ENCODE measurements at regions not wholly inside any gene's neighbourhood (a gene's known extent, or its start where the extent isn't known, plus 50 kb on each side); places are given as distances from the start of the nearest gene placed in this dataset.

DNA sequence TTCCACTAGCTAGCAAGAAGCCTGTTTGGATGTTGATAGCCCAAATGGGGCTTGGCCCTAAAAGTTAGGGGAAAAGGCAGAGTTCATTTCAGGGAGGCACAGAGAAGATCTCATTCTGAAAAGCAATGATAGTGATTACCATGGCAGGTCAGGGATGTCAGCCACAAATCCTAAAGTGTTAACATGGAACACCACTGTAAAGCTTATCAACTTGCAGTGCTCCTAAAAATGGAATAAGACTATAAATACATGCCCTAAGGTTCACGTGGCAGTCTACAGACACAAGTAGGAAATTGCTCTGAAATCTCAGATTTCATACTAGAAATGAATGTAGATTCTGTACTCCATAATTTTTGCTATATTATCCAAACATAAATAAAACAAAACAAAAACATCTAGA lies 280.0 kb upstream of the E2F7 start:
- no peaks in the 10 kb centered on the region for H3K4me1 ChIP-seq (replicated peaks; ENCODE audit: insufficient read depth)
- no peak for DNase-seq
- no peaks in the 10 kb centered on the region for H3K79me2 ChIP-seq (ENCODE audit: low read depth)
- no peaks in the 10 kb centered on the region for H4K20me1 ChIP-seq (ENCODE audit: insufficient read depth)
- H3K9me3 ChIP-seq (ENCODE audit: insufficient read depth, low read depth), result no peaks in the 10 kb centered on the region
- no peak overlapping the region for H3K4me2 ChIP-seq
- no peaks in the 10 kb centered on the region for H3K27me3 ChIP-seq (ENCODE audit: insufficient read depth, low read depth)
- CTCF ChIA-PET, result no interaction called here
- no peak overlapping the region for H3K4me3 ChIP-seq
- no peaks in the 10 kb centered on the region for H3K36me3 ChIP-seq (ENCODE audit: low read depth)
- TF ChIP-seq EZH2 (IDR thresholded peaks at IDR 0.05; ENCODE audit: low read depth), result no peak
- TF ChIP-seq, protein P1, sequence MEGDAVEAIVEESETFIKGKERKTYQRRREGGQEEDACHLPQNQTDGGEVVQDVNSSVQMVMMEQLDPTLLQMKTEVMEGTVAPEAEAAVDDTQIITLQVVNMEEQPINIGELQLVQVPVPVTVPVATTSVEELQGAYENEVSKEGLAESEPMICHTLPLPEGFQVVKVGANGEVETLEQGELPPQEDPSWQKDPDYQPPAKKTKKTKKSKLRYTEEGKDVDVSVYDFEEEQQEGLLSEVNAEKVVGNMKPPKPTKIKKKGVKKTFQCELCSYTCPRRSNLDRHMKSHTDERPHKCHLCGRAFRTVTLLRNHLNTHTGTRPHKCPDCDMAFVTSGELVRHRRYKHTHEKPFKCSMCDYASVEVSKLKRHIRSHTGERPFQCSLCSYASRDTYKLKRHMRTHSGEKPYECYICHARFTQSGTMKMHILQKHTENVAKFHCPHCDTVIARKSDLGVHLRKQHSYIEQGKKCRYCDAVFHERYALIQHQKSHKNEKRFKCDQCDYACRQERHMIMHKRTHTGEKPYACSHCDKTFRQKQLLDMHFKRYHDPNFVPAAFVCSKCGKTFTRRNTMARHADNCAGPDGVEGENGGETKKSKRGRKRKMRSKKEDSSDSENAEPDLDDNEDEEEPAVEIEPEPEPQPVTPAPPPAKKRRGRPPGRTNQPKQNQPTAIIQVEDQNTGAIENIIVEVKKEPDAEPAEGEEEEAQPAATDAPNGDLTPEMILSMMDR (conservative IDR thresholded peaks at IDR 0.05), result no peak
- H2AFZ ChIP-seq, result no peak overlapping the region
- BruUV-seq (replicated peaks), result no TSS peak
- intact Hi-C loops (cut with micrococcal nuclease; ENCODE audit: unreplicated experiment), result no loop called here
- H3K9me2 ChIP-seq (ENCODE audit: insufficient read depth), result no peaks in the 10 kb centered on the region
- POLR2A ChIA-PET (ENCODE audit: unreplicated experiment), result no interaction called here
- no peaks in the 10 kb centered on the region for H3F3A ChIP-seq (ENCODE audit: insufficient read depth, low read depth)
- no peak overlapping the region for H3K27ac ChIP-seq

DNA sequence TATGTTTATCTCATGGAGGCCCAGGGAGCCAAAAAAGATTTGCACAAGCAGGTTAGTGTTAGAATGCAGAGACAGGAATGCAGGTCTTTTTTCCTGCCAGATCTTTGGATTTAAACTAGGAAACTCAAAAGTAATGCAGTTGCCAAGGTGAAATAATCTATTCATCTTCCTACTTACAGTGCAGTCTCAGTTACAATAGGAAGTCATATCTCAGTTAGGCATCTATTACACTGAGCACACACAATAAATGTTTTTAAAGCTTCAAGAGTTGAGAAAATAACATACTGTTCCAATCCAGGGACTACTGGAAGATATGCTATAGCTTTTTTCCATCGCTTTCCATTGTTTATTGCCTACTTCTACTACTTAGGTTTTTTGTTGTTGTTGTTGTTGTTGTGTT lies 279.3 kb upstream of the E2F7 start:
- CTCF ChIA-PET, result no interaction called here
- H3K27ac ChIP-seq, result no peak overlapping the region
- H3K4me1 ChIP-seq (replicated peaks; ENCODE audit: insufficient read depth), result no peaks in the 10 kb centered on the region
- BruUV-seq (replicated peaks), result no TSS peak
- no peaks in the 10 kb centered on the region for H3K9me3 ChIP-seq (ENCODE audit: insufficient read depth, low read depth)
- H3F3A ChIP-seq (ENCODE audit: insufficient read depth, low read depth), result no peaks in the 10 kb centered on the region
- no peaks in the 10 kb centered on the region for H3K9me2 ChIP-seq (ENCODE audit: insufficient read depth)
- no peaks in the 10 kb centered on the region for H3K27me3 ChIP-seq (ENCODE audit: insufficient read depth, low read depth)
- H3K4me2 ChIP-seq, result no peak overlapping the region
- no peak overlapping the region for H3K4me3 ChIP-seq
- no peaks in the 10 kb centered on the region for H3K36me3 ChIP-seq (ENCODE audit: low read depth)
- H4K20me1 ChIP-seq (ENCODE audit: insufficient read depth), result no peaks in the 10 kb centered on the region
- intact Hi-C loops (cut with micrococcal nuclease; ENCODE audit: unreplicated experiment), result no loop called here
- no peak overlapping the region for H2AFZ ChIP-seq
- POLR2A ChIA-PET (ENCODE audit: unreplicated experiment), result no interaction called here
- no peaks in the 10 kb centered on the region for H3K79me2 ChIP-seq (ENCODE audit: low read depth)
- DNase-seq, result no peak
- TF ChIP-seq, protein P1 (conservative IDR thresholded peaks at IDR 0.05), result no peak
- TF ChIP-seq EZH2 (IDR thresholded peaks at IDR 0.05; ENCODE audit: low read depth), result no peak

DNA sequence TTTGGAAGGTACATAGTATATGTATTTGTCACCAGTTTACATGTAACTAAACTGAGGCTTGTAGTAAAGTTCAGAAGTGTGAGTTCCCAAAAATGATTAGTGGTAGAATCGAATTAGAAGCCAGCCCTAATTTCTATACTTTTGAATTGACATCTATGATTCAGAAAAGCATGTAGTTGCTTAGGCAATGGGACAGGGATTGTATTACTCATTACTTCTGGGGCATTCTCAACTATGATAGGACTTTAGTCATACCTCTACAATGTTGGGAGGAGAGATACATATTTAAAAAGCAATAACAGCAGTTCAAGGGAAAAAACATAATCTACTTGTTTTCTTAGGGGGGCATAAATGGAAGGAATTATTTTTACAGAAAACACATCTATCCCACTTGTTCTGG lies 277.9 kb upstream of the E2F7 start:
- intact Hi-C loops (cut with micrococcal nuclease; ENCODE audit: unreplicated experiment), result no loop called here
- ChIA-PET CTCF (no interaction called here), POLR2A (ENCODE audit: unreplicated experiment) (no interaction called here)
- no peaks in the 10 kb centered on the region for H3K9me2 ChIP-seq (ENCODE audit: insufficient read depth)
- no TSS peak for BruUV-seq (replicated peaks)
- H3F3A ChIP-seq (ENCODE audit: insufficient read depth, low read depth), result no peaks in the 10 kb centered on the region
- no peaks in the 10 kb centered on the region for H3K79me2 ChIP-seq (ENCODE audit: low read depth)
- no peak overlapping the region for H3K4me2 ChIP-seq
- H3K36me3 ChIP-seq (ENCODE audit: low read depth), result no peaks in the 10 kb centered on the region
- no peaks in the 10 kb centered on the region for H3K4me1 ChIP-seq (replicated peaks; ENCODE audit: insufficient read depth)
- no peaks in the 10 kb centered on the region for H4K20me1 ChIP-seq (ENCODE audit: insufficient read depth)
- no peaks in the 10 kb centered on the region for H3K9me3 ChIP-seq (ENCODE audit: insufficient read depth, low read depth)
- no peak overlapping the region for H3K27ac ChIP-seq
- no peak overlapping the region for H2AFZ ChIP-seq
- no peaks in the 10 kb centered on the region for H3K27me3 ChIP-seq (ENCODE audit: insufficient read depth, low read depth)
- H3K4me3 ChIP-seq, result no peak overlapping the region
- TF ChIP-seq, protein P1 (conservative IDR thresholded peaks at IDR 0.05), result no peak
- TF ChIP-seq EZH2 (IDR thresholded peaks at IDR 0.05; ENCODE audit: low read depth), result no peak
- no peak for DNase-seq
